Anterior cingulate cortex (tissue), 58 donors: ENCODE measurements at regions not wholly inside any gene's neighbourhood (a gene's known extent, or its start where the extent isn't known, plus 50 kb on each side); places are given as distances from the start of the nearest gene placed in this dataset.

Experiments used
- DNase-seq, 58 donors: peaks; one replicate each; lab custom pipeline; 2025; lab: John Stamatoyannopoulos, UW

GRCh38 chr3:22966349-22966748 is 236.8 kb upstream of the UBE2E2 start:
- DNase-seq = no peak

DNA sequence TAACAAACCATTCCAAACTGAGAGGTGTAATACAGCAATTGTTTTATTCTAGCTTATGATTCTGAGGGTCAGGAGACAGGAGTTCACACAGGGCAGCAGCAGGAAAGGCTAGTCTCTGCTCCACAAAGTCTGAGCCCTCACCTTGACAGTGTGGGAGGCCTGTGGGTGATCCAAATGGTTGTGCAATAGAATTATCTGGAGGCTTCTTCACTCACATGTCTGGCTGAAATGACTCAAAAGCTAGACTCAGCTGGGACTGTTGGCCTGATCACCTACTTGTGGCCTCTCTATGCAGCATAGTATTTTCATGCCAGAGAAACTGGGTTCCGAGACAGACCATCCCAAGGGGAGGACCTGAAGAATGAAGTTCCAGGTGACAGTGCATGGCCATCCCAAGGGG is 233.9 kb upstream of the UBE2E2 start:
- DNase-seq = no peak

- no peak for DNase-seq
Observed at GRCh38 chr3:22971497-22971896, 231.6 kb upstream of the UBE2E2 start.

- no peak for DNase-seq
Observed at GRCh38 chr3:22977042-22977441, 226.1 kb upstream of the UBE2E2 start.

GRCh38 chr3:22977650-22978289 is 225.4 kb upstream of the UBE2E2 start:
- DNase-seq = no peak

- DNase-seq = no peak
Observed at GRCh38 chr3:22979581-22979980, 223.5 kb upstream of the UBE2E2 start.

GRCh38 chr3:22980346-22980745 is 222.8 kb upstream of the UBE2E2 start:
- DNase-seq = no peak

GRCh38 chr3:22981166-22981565 is 222.0 kb upstream of the UBE2E2 start:
- no peak for DNase-seq

GRCh38 chr3:22981861-22982260 is 221.3 kb upstream of the UBE2E2 start:
- no peak for DNase-seq

DNA sequence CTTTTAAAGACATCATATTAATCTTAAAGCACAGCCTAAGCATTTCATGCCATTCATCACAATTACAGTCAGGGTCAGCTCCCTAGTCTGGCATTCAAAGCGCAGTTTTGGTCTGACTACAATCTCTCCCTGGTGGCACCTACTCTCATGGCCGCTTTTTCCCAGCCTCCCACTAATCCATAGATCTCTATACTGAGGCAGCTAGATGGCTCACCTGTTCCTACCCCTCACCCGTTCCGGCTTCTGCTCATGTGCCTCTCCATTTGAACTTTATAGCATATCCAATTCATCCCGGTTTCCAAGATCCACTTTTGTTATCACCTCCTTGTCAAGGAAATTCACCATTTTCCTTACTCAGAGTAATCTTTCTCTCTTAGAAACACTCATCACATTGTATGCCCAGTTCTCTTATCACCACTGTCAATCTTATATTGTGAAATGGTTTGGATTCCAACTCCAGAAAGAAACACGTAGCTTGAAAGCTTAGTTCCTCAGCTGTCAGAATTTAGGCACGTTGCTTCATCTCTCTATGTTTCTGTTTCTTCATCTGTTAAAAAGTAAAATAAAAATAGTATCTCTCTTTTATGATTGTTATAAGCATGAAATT is 220.0 kb upstream of the UBE2E2 start:
- no peak for DNase-seq

DNA sequence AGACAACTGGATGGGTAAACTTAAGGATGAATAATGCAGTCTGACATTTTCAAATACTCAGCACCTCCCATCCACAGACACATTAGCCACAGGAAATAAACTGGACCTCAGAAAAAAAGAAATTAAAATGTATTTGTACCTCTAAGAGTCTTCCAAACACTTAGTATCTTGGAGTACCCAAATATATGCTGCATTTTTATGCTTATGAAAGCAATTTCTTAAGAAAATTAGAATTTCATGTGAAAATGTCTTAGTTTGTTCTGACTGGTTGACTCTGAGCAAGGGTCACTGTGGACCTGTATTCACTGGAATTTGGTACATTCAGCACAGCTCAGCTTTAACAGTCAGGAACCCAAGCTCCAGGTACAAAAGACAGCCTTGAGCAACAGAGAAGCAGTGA is 216.2 kb upstream of the UBE2E2 start:
- no peak for DNase-seq

- DNase-seq = no peak
Observed at GRCh38 chr3:22988566-22988965, 214.6 kb upstream of the UBE2E2 start.

DNA sequence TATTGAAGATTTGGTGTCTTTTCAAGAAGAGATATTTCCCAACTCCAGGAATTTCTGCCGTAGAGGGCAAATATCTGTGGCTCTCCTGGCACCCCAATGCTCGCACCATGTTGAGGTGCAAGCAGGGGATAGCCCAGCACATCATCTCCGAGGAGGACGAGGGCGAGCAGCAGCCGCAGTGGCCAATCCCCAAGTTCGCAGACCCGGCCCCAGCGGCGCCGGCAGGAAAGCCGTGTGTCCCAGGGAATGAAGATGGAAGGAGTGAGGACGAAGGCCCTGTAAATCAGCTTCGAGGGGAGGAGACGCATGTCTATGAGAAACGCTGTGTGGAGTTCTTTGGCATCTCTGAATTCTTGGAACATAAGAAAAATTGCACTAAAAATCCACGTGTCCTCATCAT is 213.4 kb upstream of the UBE2E2 start:
- no peak for DNase-seq

DNA sequence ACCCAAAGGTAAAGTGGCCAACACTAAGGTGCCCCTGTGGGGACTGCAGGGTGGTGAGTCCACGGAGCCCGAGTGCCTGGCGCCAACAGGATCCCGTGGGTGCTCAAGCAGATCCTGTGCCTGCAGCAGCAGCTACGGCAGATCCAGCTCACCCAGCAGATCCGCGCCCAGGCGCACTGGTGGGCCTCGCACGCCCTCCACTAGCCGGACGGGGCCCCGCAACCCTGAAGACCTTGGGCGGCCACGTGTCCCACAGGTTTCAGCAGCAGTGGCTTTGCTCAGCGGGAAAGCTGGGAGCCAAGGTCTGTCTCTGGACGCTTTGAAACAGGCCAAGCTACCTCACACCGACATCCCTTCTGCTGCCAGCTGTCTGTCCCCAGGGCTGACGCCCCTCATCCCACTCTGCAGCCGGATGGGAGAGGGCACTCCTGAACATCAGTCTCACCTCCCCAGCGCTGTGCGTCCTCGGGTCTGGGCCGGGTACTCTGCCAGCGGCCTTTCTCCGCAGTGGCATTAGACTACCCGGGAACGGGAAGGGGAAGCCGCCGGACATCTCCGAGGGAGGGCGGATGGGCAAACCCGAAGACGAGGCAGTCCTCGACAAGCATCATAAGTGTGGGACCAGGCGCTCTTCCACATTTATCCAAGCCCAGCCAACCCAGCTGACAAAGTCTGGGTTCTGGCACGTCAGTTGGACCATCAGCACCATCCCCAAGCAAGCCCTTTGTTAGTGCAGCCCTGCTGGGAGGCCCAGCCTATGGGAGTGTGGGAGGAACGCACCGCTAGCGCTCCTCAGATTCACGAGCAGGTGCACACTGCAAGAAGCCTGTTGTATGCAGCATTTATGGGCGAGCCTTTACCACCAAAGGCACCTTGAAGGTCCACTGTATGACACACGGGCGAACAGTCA is 212.6 kb upstream of the UBE2E2 start:
- DNase-seq = peak in 1 of 58 donors; percentile 1

- DNase-seq = no peak
Observed at GRCh38 chr3:22994781-22995180, 208.3 kb upstream of the UBE2E2 start.

DNA sequence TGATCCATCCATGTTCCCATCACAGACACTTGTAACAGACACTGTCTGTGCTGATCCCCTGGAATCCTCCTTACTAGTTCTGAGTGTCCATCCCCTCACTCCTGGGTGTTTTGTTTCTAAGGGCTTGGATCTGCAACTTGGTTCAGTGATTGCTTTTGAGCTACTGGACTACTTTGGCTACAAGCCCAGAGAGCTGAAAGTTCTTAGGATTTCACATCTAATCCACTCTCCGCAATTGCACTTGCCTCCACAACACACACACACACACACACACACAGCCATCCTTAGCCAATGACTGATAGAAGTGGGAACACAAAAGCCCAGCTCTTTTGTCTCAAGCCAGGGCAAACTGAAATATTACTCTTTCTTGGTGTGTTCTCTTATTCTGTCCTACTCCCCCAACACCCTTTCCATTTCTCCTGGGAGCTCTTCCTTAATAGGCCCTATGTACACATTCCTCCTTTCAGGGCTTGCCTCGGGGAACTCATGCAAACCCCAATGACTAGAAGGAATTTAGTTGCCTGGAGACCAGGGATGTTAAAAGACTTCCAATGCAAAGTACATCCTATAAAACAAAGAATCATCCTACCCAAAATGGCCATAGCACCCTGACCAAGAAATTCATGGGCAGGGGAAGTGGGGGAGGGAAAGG is 206.1 kb upstream of the UBE2E2 start:
- no peak for DNase-seq

GRCh38 chr3:23000371-23000770 is 202.8 kb upstream of the UBE2E2 start:
- no peak for DNase-seq

DNA sequence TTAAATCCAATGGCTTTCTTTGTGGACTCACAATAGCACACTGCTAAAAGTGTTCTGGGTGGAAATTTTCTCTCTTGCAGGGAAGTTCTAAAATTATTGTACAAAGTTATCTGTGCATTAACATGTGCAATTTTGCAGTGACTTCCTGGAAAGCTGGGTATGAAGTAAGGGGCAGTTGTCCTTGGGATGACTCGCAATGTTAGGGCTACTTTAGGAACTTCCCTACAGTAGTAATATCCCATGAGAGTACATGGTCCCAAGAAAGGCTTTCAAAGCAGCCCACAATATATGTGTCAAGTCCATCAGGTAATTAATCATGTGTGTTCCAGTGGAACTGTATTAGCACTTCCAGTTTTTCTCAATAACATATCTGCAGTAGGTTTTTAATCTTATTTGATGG is 201.0 kb upstream of the UBE2E2 start:
- DNase-seq = no peak

GRCh38 chr3:23002836-23003732 is 200.0 kb upstream of the UBE2E2 start:
- peak in 21 of 58 donors; percentile 9 to 65 (median 19) for DNase-seq

GRCh38 chr3:23003733-23004046 is 199.4 kb upstream of the UBE2E2 start:
- DNase-seq = no peak
